Progenitor cell of endocrine pancreas (in vitro differentiated cells): ENCODE measurements at regions not wholly inside any gene's neighbourhood (a gene's known extent, or its start where the extent isn't known, plus 50 kb on each side); places are given as distances from the start of the nearest gene placed in this dataset.

Experiments used
- DNase-seq: peaks from one replicate; pipeline ENCODE4 v3.0.0; 2021; ENCODE audit warnings: low spot score; ENCODE audit not compliant: unreplicated experiment
- H3K27ac Mint-ChIP-seq: 2 replicates; pipeline ENCODE4 v1.8.0; 2021; ENCODE audit warnings: mild to moderate bottlenecking, moderate library complexity, mixed read lengths
- H3K27me3 Mint-ChIP-seq: 2 replicates; pipeline ENCODE4 v1.8.0; 2021; ENCODE audit warnings: mixed read lengths
- H3K36me3 Mint-ChIP-seq: 2 replicates; pipeline ENCODE4 v1.8.0; 2022; ENCODE audit warnings: mixed read lengths; ENCODE audit not compliant: insufficient read depth
- H3K4me1 Mint-ChIP-seq: 2 replicates; pipeline ENCODE4 v1.8.0; 2021; ENCODE audit warnings: low read depth, mixed read lengths
- H3K4me3 Mint-ChIP-seq: 2 replicates; pipeline ENCODE4 v1.8.0; 2021; ENCODE audit warnings: low read depth, mild to moderate bottlenecking, moderate library complexity, mixed read lengths
- H3K9me3 Mint-ChIP-seq: 2 replicates; pipeline ENCODE4 v1.8.0; 2021; ENCODE audit warnings: low read depth, mixed read lengths
- CTCF ChIP-seq: fragments of 200-600 bp; sonication (generic); IDR thresholded peaks from one replicate; pipeline ENCODE4 v1.5.0; 2021; ENCODE audit warnings: antibody characterized with exemption, mild to moderate bottlenecking; ENCODE audit not compliant: unreplicated experiment

GRCh38 chr5:9721161-9721560, 91.0 kb upstream of the TAS2R1 start:
- no peak for DNase-seq
- no peak overlapping the region for H3K27ac Mint-ChIP-seq
- TF ChIP-seq CTCF: no peak
- peaks cover 4% of the 10 kb centered on the region for H3K27me3 Mint-ChIP-seq
- no peaks in the 10 kb centered on the region for H3K36me3 Mint-ChIP-seq
- H3K4me1 Mint-ChIP-seq: no peaks in the 10 kb centered on the region
- H3K9me3 Mint-ChIP-seq: peaks cover 7% of the 10 kb centered on the region
- H3K4me3 Mint-ChIP-seq: no peak overlapping the region

GRCh38 chr5:9720361-9720760, 90.2 kb upstream of the TAS2R1 start:
- Mint-ChIP-seq H3K27me3 (peaks cover 4% of the 10 kb centered on the region), H3K9me3 (peaks cover 7% of the 10 kb centered on the region), H3K4me3 (no peak overlapping the region), H3K27ac (no peak overlapping the region), H3K4me1 (no peaks in the 10 kb centered on the region), H3K36me3 (no peaks in the 10 kb centered on the region)
- TF ChIP-seq CTCF: no peak
- DNase-seq: no peak

- Mint-ChIP-seq H3K4me3 (no peak overlapping the region), H3K27me3 (peaks cover 4% of the 10 kb centered on the region), H3K36me3 (no peaks in the 10 kb centered on the region), H3K9me3 (peaks cover 7% of the 10 kb centered on the region), H3K4me1 (no peaks in the 10 kb centered on the region), H3K27ac (no peak overlapping the region)
- no peak for TF ChIP-seq CTCF
- DNase-seq: no peak
Measured at GRCh38 chr5:9716838-9717281, 86.7 kb upstream of the TAS2R1 start.

- no peak for DNase-seq
- Mint-ChIP-seq H3K36me3 (no peaks in the 10 kb centered on the region), H3K4me1 (no peaks in the 10 kb centered on the region), H3K27me3 (peaks cover 4% of the 10 kb centered on the region), H3K27ac (no peak overlapping the region), H3K9me3 (peaks cover 7% of the 10 kb centered on the region), H3K4me3 (no peak overlapping the region)
- no peak for TF ChIP-seq CTCF
Measured at GRCh38 chr5:9715891-9716335, 85.8 kb upstream of the TAS2R1 start.

GRCh38 chr5:9713959-9714586, 83.9 kb upstream of the TAS2R1 start:
- Mint-ChIP-seq H3K36me3 (no peaks in the 10 kb centered on the region), H3K4me3 (no peak overlapping the region), H3K9me3 (peaks cover 7% of the 10 kb centered on the region), H3K27me3 (peaks cover 4% of the 10 kb centered on the region), H3K4me1 (no peaks in the 10 kb centered on the region), H3K27ac (no peak overlapping the region)
- no peak for DNase-seq
- no peak for TF ChIP-seq CTCF
